ENCODE measurements at regions not wholly inside any gene's neighbourhood (a gene's known extent, or its start where the extent isn't known, plus 50 kb on each side); places are given as distances from the start of the nearest gene placed in this dataset.

GRCh38 chr5:38119836-38120235 lies 138.5 kb upstream of the EGFLAM start:
- whole genome bisulfite sequencing (ENCODE audit: insufficient coverage, low lambda C conversion rate) = 100% methylated on average over 1 of the region's 3 CpGs

GRCh38 chr5:38117784-38118479 lies 140.4 kb upstream of the EGFLAM start:
- Histone ChIP-seq H3K27me3 (ENCODE audit: control insufficient read depth, insufficient read depth, low read length) (no peaks in the 10 kb centered on the region), H3K27ac (ENCODE audit: low read length) (no peak overlapping the region), H3K9me3 (ENCODE audit: control insufficient read depth, low read depth, low read length) (no peaks in the 10 kb centered on the region), H3K4me3 (ENCODE audit: low read length) (no peak overlapping the region), H3K4me1 (ENCODE audit: control insufficient read depth, insufficient read depth, low read length) (no peaks in the 10 kb centered on the region), H3K36me3 (ENCODE audit: control insufficient read depth, insufficient read depth, low read length) (no peaks in the 10 kb centered on the region)
- WGBS (ENCODE audit: insufficient coverage, low lambda C conversion rate) = no CpG with 5 or more reads among the region's 5 CpGs
- no peak for DNase-seq

More at GRCh38 chr5:38119836-38120235, 138.5 kb upstream of the EGFLAM start:
- Histone ChIP-seq H3K9me3 (ENCODE audit: control insufficient read depth, low read depth, low read length) (no peaks in the 10 kb centered on the region), H3K36me3 (ENCODE audit: control insufficient read depth, insufficient read depth, low read length) (no peaks in the 10 kb centered on the region), H3K27ac (ENCODE audit: low read length) (no peak overlapping the region), H3K27me3 (ENCODE audit: control insufficient read depth, insufficient read depth, low read length) (no peaks in the 10 kb centered on the region), H3K4me3 (ENCODE audit: low read length) (no peak overlapping the region), H3K4me1 (ENCODE audit: control insufficient read depth, insufficient read depth, low read length) (no peaks in the 10 kb centered on the region)
- DNase-seq = no peak

GRCh38 chr5:38115318-38115827 lies 143.0 kb upstream of the EGFLAM start:
- H3K4me3 ChIP-seq (ENCODE audit: low read length) = no peak overlapping the region
- H3K27ac ChIP-seq (ENCODE audit: low read length) = no peak overlapping the region
- H3K9me3 ChIP-seq (ENCODE audit: control insufficient read depth, low read depth, low read length) = no peaks in the 10 kb centered on the region
- H3K36me3 ChIP-seq (ENCODE audit: control insufficient read depth, insufficient read depth, low read length) = no peaks in the 10 kb centered on the region
- no peak for DNase-seq
- 0% methylated on average over 1 of the region's 2 CpGs for WGBS (ENCODE audit: insufficient coverage, low lambda C conversion rate)
- no peaks in the 10 kb centered on the region for H3K27me3 ChIP-seq (ENCODE audit: control insufficient read depth, insufficient read depth, low read length)
- no peaks in the 10 kb centered on the region for H3K4me1 ChIP-seq (ENCODE audit: control insufficient read depth, insufficient read depth, low read length)

- no peak for DNase-seq
- Histone ChIP-seq H3K4me3 (ENCODE audit: low read length) (no peak overlapping the region), H3K36me3 (ENCODE audit: control insufficient read depth, insufficient read depth, low read length) (no peaks in the 10 kb centered on the region), H3K27me3 (ENCODE audit: control insufficient read depth, insufficient read depth, low read length) (no peaks in the 10 kb centered on the region), H3K4me1 (ENCODE audit: control insufficient read depth, insufficient read depth, low read length) (no peaks in the 10 kb centered on the region), H3K9me3 (ENCODE audit: control insufficient read depth, low read depth, low read length) (no peaks in the 10 kb centered on the region), H3K27ac (ENCODE audit: low read length) (no peak overlapping the region)
- WGBS (ENCODE audit: insufficient coverage, low lambda C conversion rate) = 67% methylated on average over 1 of the region's 1 CpG
Measured at GRCh38 chr5:38113880-38114279, 144.5 kb upstream of the EGFLAM start.

GRCh38 chr5:38113456-38113855 lies 144.9 kb upstream of the EGFLAM start:
- Histone ChIP-seq H3K27me3 (ENCODE audit: control insufficient read depth, insufficient read depth, low read length) (no peaks in the 10 kb centered on the region), H3K4me3 (ENCODE audit: low read length) (no peak overlapping the region), H3K36me3 (ENCODE audit: control insufficient read depth, insufficient read depth, low read length) (no peaks in the 10 kb centered on the region), H3K9me3 (ENCODE audit: control insufficient read depth, low read depth, low read length) (no peaks in the 10 kb centered on the region), H3K27ac (ENCODE audit: low read length) (no peak overlapping the region), H3K4me1 (ENCODE audit: control insufficient read depth, insufficient read depth, low read length) (no peaks in the 10 kb centered on the region)
- WGBS (ENCODE audit: insufficient coverage, low lambda C conversion rate) = 100% methylated on average over 2 of the region's 5 CpGs
- no peak for DNase-seq

GRCh38 chr5:38112938-38113337 lies 145.4 kb upstream of the EGFLAM start:
- 100% methylated on average over 2 of the region's 4 CpGs for WGBS (ENCODE audit: insufficient coverage, low lambda C conversion rate)

GRCh38 chr5:38110130-38110529 lies 148.2 kb upstream of the EGFLAM start:
- no peak overlapping the region for H3K27ac ChIP-seq (ENCODE audit: low read length)
- DNase-seq = no peak
- H3K36me3 ChIP-seq (ENCODE audit: control insufficient read depth, insufficient read depth, low read length) = no peaks in the 10 kb centered on the region
- no peaks in the 10 kb centered on the region for H3K9me3 ChIP-seq (ENCODE audit: control insufficient read depth, low read depth, low read length)
- WGBS (ENCODE audit: insufficient coverage, low lambda C conversion rate) = no CpG with 5 or more reads among the region's 6 CpGs
- no peaks in the 10 kb centered on the region for H3K4me1 ChIP-seq (ENCODE audit: control insufficient read depth, insufficient read depth, low read length)
- H3K27me3 ChIP-seq (ENCODE audit: control insufficient read depth, insufficient read depth, low read length) = no peaks in the 10 kb centered on the region
- H3K4me3 ChIP-seq (ENCODE audit: low read length) = no peak overlapping the region

More at GRCh38 chr5:38112938-38113337, 145.4 kb upstream of the EGFLAM start:
- Histone ChIP-seq H3K27ac (ENCODE audit: low read length) (no peak overlapping the region), H3K27me3 (ENCODE audit: control insufficient read depth, insufficient read depth, low read length) (no peaks in the 10 kb centered on the region), H3K36me3 (ENCODE audit: control insufficient read depth, insufficient read depth, low read length) (no peaks in the 10 kb centered on the region), H3K4me1 (ENCODE audit: control insufficient read depth, insufficient read depth, low read length) (no peaks in the 10 kb centered on the region), H3K9me3 (ENCODE audit: control insufficient read depth, low read depth, low read length) (no peaks in the 10 kb centered on the region), H3K4me3 (ENCODE audit: low read length) (no peak overlapping the region)
- no peak for DNase-seq

- H3K36me3 ChIP-seq (ENCODE audit: control insufficient read depth, insufficient read depth, low read length) = no peaks in the 10 kb centered on the region
- H3K4me1 ChIP-seq (ENCODE audit: control insufficient read depth, insufficient read depth, low read length) = no peaks in the 10 kb centered on the region
- no peak overlapping the region for H3K4me3 ChIP-seq (ENCODE audit: low read length)
- no peak overlapping the region for H3K27ac ChIP-seq (ENCODE audit: low read length)
- no CpG with 5 or more reads among the region's 6 CpGs for WGBS (ENCODE audit: insufficient coverage, low lambda C conversion rate)
- no peak for DNase-seq
- no peaks in the 10 kb centered on the region for H3K9me3 ChIP-seq (ENCODE audit: control insufficient read depth, low read depth, low read length)
- no peaks in the 10 kb centered on the region for H3K27me3 ChIP-seq (ENCODE audit: control insufficient read depth, insufficient read depth, low read length)
Measured at GRCh38 chr5:38107096-38107495, 151.3 kb upstream of the EGFLAM start.

GRCh38 chr5:38105801-38106200 lies 152.6 kb upstream of the EGFLAM start:
- Histone ChIP-seq H3K27ac (ENCODE audit: low read length) (no peak overlapping the region), H3K36me3 (ENCODE audit: control insufficient read depth, insufficient read depth, low read length) (no peaks in the 10 kb centered on the region), H3K4me1 (ENCODE audit: control insufficient read depth, insufficient read depth, low read length) (no peaks in the 10 kb centered on the region), H3K4me3 (ENCODE audit: low read length) (no peak overlapping the region), H3K9me3 (ENCODE audit: control insufficient read depth, low read depth, low read length) (no peaks in the 10 kb centered on the region), H3K27me3 (ENCODE audit: control insufficient read depth, insufficient read depth, low read length) (no peaks in the 10 kb centered on the region)
- no peak for DNase-seq
- no CpG with 5 or more reads among the region's 4 CpGs for WGBS (ENCODE audit: insufficient coverage, low lambda C conversion rate)

- DNase-seq = no peak
- no peaks in the 10 kb centered on the region for H3K4me1 ChIP-seq (ENCODE audit: control insufficient read depth, insufficient read depth, low read length)
- H3K36me3 ChIP-seq (ENCODE audit: control insufficient read depth, insufficient read depth, low read length) = no peaks in the 10 kb centered on the region
- no peak overlapping the region for H3K4me3 ChIP-seq (ENCODE audit: low read length)
- no peak overlapping the region for H3K27ac ChIP-seq (ENCODE audit: low read length)
- WGBS (ENCODE audit: insufficient coverage, low lambda C conversion rate) = 83% methylated on average over 1 of the region's 3 CpGs
- H3K27me3 ChIP-seq (ENCODE audit: control insufficient read depth, insufficient read depth, low read length) = no peaks in the 10 kb centered on the region
- no peaks in the 10 kb centered on the region for H3K9me3 ChIP-seq (ENCODE audit: control insufficient read depth, low read depth, low read length)
Measured at GRCh38 chr5:38105231-38105570, 153.2 kb upstream of the EGFLAM start.
